H9 (cell line): ENCODE measurements at regions not wholly inside any gene's neighbourhood (a gene's known extent, or its start where the extent isn't known, plus 50 kb on each side); places are given as distances from the start of the nearest gene placed in this dataset.

ENCODE experiments used
- DNase-seq: peaks from one replicate; pipeline ENCODE4 v3.0.0-alpha.2; 2017
- H2AFZ ChIP-seq: one replicate; pipeline ENCODE4 v1.6.1; 2013; ENCODE audit warnings: mild to moderate bottlenecking, low read length, control low read depth, moderate library complexity
- H2AK5ac ChIP-seq: 2 replicates; pipeline ENCODE4 v1.6.1; 2013; ENCODE audit warnings: low read length, control low read depth, mixed read lengths; ENCODE audit not compliant: insufficient read length
- H2BK120ac ChIP-seq: one replicate; pipeline ENCODE4 v1.6.1; 2013; ENCODE audit warnings: low read depth, mild to moderate bottlenecking, low read length, control low read depth, inconsistent platforms; ENCODE audit not compliant: poor library complexity, severe bottlenecking
- H2BK12ac ChIP-seq: 2 replicates; pipeline ENCODE4 v1.6.1; 2013; ENCODE audit warnings: low read length, control low read depth, mixed read lengths, low read depth; ENCODE audit not compliant: insufficient read length
- H2BK15ac ChIP-seq: 2 replicates; pipeline ENCODE4 v1.6.1; 2013; ENCODE audit warnings: low read depth, low read length, control low read depth
- H2BK20ac ChIP-seq: one replicate; pipeline ENCODE4 v1.6.1; 2013; ENCODE audit warnings: low read depth, mild to moderate bottlenecking, low read length, control low read depth, inconsistent platforms; ENCODE audit not compliant: poor library complexity, severe bottlenecking
- H2BK5ac ChIP-seq: 2 replicates; pipeline ENCODE4 v1.6.1; 2013; ENCODE audit warnings: low read length, control low read depth, mixed read lengths; ENCODE audit not compliant: insufficient read length
- H3K14ac ChIP-seq: 2 replicates; pipeline ENCODE4 v1.6.1; 2013; ENCODE audit warnings: low read length, control low read depth; ENCODE audit not compliant: insufficient read depth
- H3K18ac ChIP-seq: 2 replicates; pipeline ENCODE4 v1.6.1; 2013; ENCODE audit warnings: low read depth, mild to moderate bottlenecking, mixed read lengths, low read length, control low read depth; ENCODE audit not compliant: insufficient read length
- H3K23ac ChIP-seq: 2 replicates; pipeline ENCODE4 v1.6.1; 2013; ENCODE audit warnings: low read length, control low read depth, mixed read lengths, low read depth; ENCODE audit not compliant: insufficient read length
- H3K23me2 ChIP-seq: 2 replicates; pipeline ENCODE4 v1.6.1; 2013; ENCODE audit warnings: low read depth, mild to moderate bottlenecking, mixed read lengths, low read length, control low read depth; ENCODE audit not compliant: insufficient read length, poor library complexity, severe bottlenecking
- H3K27ac ChIP-seq: 2 replicates; pipeline ENCODE4 v1.5.1; 2013; ENCODE audit warnings: low read length, control low read depth, mixed read lengths, low read depth; ENCODE audit not compliant: insufficient read length
- H3K27me3 ChIP-seq: 2 replicates; pipeline ENCODE4 v1.6.1; 2013; ENCODE audit warnings: low read length, control low read depth, inconsistent platforms; ENCODE audit not compliant: insufficient read depth
- H3K4ac ChIP-seq: 2 replicates; pipeline ENCODE4 v1.6.1; 2013; ENCODE audit warnings: low read depth, mild to moderate bottlenecking, control low read depth, inconsistent platforms, low read length, moderate library complexity
- H3K4me1 ChIP-seq: 2 replicates; pipeline ENCODE4 v1.6.1; 2013; ENCODE audit warnings: low read length, control low read depth, inconsistent platforms; ENCODE audit not compliant: insufficient read depth
- H3K4me2 ChIP-seq: 2 replicates; pipeline ENCODE4 v1.6.1; 2013; ENCODE audit warnings: low read length, control low read depth, mixed read lengths; ENCODE audit not compliant: insufficient read length, insufficient read depth
- H3K56ac ChIP-seq: 2 replicates; pipeline ENCODE4 v1.6.1; 2013; ENCODE audit warnings: low read depth, mild to moderate bottlenecking, mixed read lengths, low read length, control low read depth; ENCODE audit not compliant: insufficient read length
- H3K79me1 ChIP-seq: 2 replicates; pipeline ENCODE4 v1.6.1; 2013; ENCODE audit warnings: low read depth, mild to moderate bottlenecking, moderate library complexity, low read length, control low read depth, inconsistent platforms; ENCODE audit not compliant: insufficient read depth, poor library complexity, severe bottlenecking
- H3K79me2 ChIP-seq: 2 replicates; pipeline ENCODE4 v1.6.1; 2013; ENCODE audit warnings: low read length, control low read depth, inconsistent platforms; ENCODE audit not compliant: insufficient read depth
- H3K9ac ChIP-seq: 2 replicates; pipeline ENCODE4 v1.6.1; 2013; ENCODE audit warnings: low read length, control low read depth, mixed read lengths; ENCODE audit not compliant: insufficient read length; ENCODE audit errors: extremely low read depth
- H3K9me3 ChIP-seq: one replicate; pipeline ENCODE4 v1.6.1; 2013; ENCODE audit warnings: low read depth, low read length, inconsistent platforms; ENCODE audit not compliant: control insufficient read depth
- H3T11ph ChIP-seq: one replicate; pipeline ENCODE4 v1.6.1; 2013; ENCODE audit warnings: mild to moderate bottlenecking, low read length, control low read depth, inconsistent platforms
- H4K20me1 ChIP-seq: one replicate; pipeline ENCODE4 v1.6.1; 2013; ENCODE audit not compliant: control insufficient read depth, insufficient read length, insufficient read depth
- H4K5ac ChIP-seq: 2 replicates; pipeline ENCODE4 v1.6.1; 2013; ENCODE audit warnings: low read depth, mild to moderate bottlenecking, mixed read lengths, low read length, control low read depth; ENCODE audit not compliant: insufficient read length
- H4K8ac ChIP-seq: replicated peaks from 2 replicates; pipeline ENCODE4 v1.6.1; 2013; ENCODE audit warnings: low read length, control low read depth, mixed read lengths, low read depth; ENCODE audit not compliant: insufficient read length
- H4K91ac ChIP-seq: 2 replicates; pipeline ENCODE4 v1.6.1; 2013; ENCODE audit warnings: low read depth, mild to moderate bottlenecking, moderate library complexity, mixed read lengths, low read length, control low read depth; ENCODE audit not compliant: insufficient read length
- H3K27ac Mint-ChIP-seq, 3 experiments: 2 replicates in 2 of 3; 3 replicates in 1 of 3; pipeline ENCODE4 v1.8.0; 2020 to 2021; ENCODE audit warnings: mixed read lengths in 3 of 3, mild to moderate bottlenecking in 1 of 3, moderate library complexity in 1 of 3
- H3K27me3 Mint-ChIP-seq: 2 replicates; pipeline ENCODE4 v1.8.0; 2021; ENCODE audit warnings: low read depth, mild to moderate bottlenecking, moderate library complexity, mixed read lengths
- H3K36me3 Mint-ChIP-seq, 3 experiments: 2 replicates in 2 of 3; 3 replicates in 1 of 3; pipeline ENCODE4 v1.8.0; 2020 to 2021; ENCODE audit warnings: low read depth in 3 of 3, mixed read lengths in 3 of 3; ENCODE audit not compliant: insufficient read depth in 1 of 3
- H3K4me1 Mint-ChIP-seq, 2 experiments: 2 replicates each; pipeline ENCODE4 v1.8.0; 2020; ENCODE audit warnings: mixed read lengths in 2 of 2
- H3K4me3 Mint-ChIP-seq, 2 experiments: 2 replicates in 1 of 2; 3 replicates in 1 of 2; pipeline ENCODE4 v1.8.0; 2020 to 2021; ENCODE audit warnings: mild to moderate bottlenecking in 2 of 2, mixed read lengths in 2 of 2, moderate library complexity in 1 of 2
- H3K9me3 Mint-ChIP-seq, 2 experiments: 2 replicates in 1 of 2; 3 replicates in 1 of 2; pipeline ENCODE4 v1.8.0; 2020; ENCODE audit warnings: mild to moderate bottlenecking in 2 of 2, mixed read lengths in 2 of 2, moderate library complexity in 1 of 2
- WGBS: extraction: QIAGEN DNeasy Blood & Tissue Kit; methylation state at CpG from one replicate; pipeline ENCODE4 v1.1.7; 2013; ENCODE audit warnings: missing lambda C conversion rate, low lambda C conversion rate, mixed read lengths; ENCODE audit not compliant: insufficient read length; ENCODE audit errors: extremely low coverage; 5-methylcytosine and 5-hydroxymethylcytosine counted together
- TF ChIP-seq, protein P1 (sequence below): fragments of 200-600 bp; sonication (generic); conservative IDR thresholded peaks from 3 replicates; pipeline ENCODE4 v1.8.0; 2021; ENCODE audit warnings: antibody characterized with exemption, mild to moderate bottlenecking

DNA sequence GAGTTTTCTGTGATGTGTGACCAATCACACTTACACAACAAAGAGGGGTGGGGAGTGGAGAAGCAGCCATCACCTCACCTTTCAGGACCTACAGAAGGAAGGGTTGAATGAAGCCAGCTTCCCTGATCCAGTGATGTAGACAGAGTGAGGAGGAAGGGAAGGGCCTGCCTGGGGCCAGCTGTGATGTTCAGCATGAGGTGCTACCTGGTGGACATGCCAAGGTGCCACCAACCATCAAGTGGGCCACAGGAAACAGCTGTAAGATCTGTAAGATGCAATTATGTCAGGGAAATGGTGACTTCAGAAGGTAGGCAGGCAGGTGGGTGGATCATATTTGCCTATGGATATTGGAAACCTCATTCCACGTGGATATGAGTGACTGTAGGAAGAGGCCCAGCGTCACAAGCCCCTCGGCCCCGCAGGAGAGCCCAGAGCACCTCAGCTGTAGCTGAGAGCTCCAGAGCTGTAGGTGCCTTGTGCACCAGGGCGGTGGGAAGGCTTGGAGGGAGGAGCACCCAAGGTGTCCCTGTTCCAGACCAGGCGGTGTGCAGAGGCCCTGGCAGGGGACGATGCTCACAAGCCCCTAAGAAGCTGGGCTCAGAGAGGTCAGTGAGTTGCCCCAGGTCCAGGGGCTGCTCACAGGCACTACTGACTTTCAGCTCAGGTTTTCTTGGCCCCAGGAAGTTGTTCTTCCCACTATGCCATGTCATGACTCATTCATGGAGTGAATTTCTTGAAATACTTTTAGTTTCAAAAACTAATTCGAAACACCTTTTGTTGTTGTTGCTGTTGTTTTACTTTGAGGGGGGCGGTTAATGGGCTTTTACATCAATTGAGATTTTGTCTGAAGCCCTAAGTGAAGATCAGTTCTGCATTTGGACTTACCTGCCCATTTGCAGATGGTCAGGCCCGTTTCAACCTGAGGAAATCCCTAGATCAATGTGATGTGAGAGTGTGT lies 94.2 kb upstream of the ALDH1A3 start:
- Mint-ChIP-seq H3K9me3 (peaks cover 0 to 3% of the 10 kb centered on the region in 2 experiments; a peak in 1 of 5 replicates), H3K27me3 (peaks cover 3% of the 10 kb centered on the region), H3K27ac (no peak overlapping the region), H3K4me3 (no peak overlapping the region), H3K36me3 (peaks cover 0 to 4% (median 2%) of the 10 kb centered on the region in 3 experiments; a peak in 1 of 7 replicates), H3K4me1 (peaks cover 12 to 21% of the 10 kb centered on the region in 2 experiments)
- H2BK5ac ChIP-seq = no peak overlapping the region
- H3K9ac ChIP-seq = no peak overlapping the region
- no peaks in the 10 kb centered on the region; the same call in 1 of the 2 replicates for H3K4me1 ChIP-seq
- no peak overlapping the region for H4K8ac ChIP-seq
- no peaks in the 10 kb centered on the region for H3K27me3 ChIP-seq
- WGBS = no CpG with 5 or more reads among the region's 10 CpGs
- no peak for DNase-seq
- no peak overlapping the region for H3K23ac ChIP-seq
- no peak overlapping the region for H2BK15ac ChIP-seq
- H3K4me2 ChIP-seq = no peak overlapping the region
- H2BK120ac ChIP-seq = no peak overlapping the region
- H4K5ac ChIP-seq = no peak overlapping the region
- H3K79me2 ChIP-seq = no peaks in the 10 kb centered on the region
- no peak overlapping the region for H3T11ph ChIP-seq
- H3K56ac ChIP-seq = no peak overlapping the region
- TF ChIP-seq, protein P1, sequence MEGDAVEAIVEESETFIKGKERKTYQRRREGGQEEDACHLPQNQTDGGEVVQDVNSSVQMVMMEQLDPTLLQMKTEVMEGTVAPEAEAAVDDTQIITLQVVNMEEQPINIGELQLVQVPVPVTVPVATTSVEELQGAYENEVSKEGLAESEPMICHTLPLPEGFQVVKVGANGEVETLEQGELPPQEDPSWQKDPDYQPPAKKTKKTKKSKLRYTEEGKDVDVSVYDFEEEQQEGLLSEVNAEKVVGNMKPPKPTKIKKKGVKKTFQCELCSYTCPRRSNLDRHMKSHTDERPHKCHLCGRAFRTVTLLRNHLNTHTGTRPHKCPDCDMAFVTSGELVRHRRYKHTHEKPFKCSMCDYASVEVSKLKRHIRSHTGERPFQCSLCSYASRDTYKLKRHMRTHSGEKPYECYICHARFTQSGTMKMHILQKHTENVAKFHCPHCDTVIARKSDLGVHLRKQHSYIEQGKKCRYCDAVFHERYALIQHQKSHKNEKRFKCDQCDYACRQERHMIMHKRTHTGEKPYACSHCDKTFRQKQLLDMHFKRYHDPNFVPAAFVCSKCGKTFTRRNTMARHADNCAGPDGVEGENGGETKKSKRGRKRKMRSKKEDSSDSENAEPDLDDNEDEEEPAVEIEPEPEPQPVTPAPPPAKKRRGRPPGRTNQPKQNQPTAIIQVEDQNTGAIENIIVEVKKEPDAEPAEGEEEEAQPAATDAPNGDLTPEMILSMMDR = no peak
- H3K23me2 ChIP-seq = no peaks in the 10 kb centered on the region
- no peak overlapping the region for H2BK20ac ChIP-seq
- no peak overlapping the region for H2BK12ac ChIP-seq
- no peaks in the 10 kb centered on the region for H3K79me1 ChIP-seq
- H4K20me1 ChIP-seq = no peaks in the 10 kb centered on the region
- no peak overlapping the region for H2AK5ac ChIP-seq
- H3K27ac ChIP-seq = no peak overlapping the region
- no peak overlapping the region; the same call in 1 of the 2 replicates for H3K14ac ChIP-seq
- H3K18ac ChIP-seq = no peak overlapping the region
- no peak overlapping the region for H2AFZ ChIP-seq
- no peak overlapping the region for H4K91ac ChIP-seq
- H3K9me3 ChIP-seq = no peaks in the 10 kb centered on the region
- no peak overlapping the region for H3K4ac ChIP-seq
